ENCODE measurements at regions not wholly inside any gene's neighbourhood (a gene's known extent, or its start where the extent isn't known, plus 50 kb on each side); places are given as distances from the start of the nearest gene placed in this dataset.

DNA sequence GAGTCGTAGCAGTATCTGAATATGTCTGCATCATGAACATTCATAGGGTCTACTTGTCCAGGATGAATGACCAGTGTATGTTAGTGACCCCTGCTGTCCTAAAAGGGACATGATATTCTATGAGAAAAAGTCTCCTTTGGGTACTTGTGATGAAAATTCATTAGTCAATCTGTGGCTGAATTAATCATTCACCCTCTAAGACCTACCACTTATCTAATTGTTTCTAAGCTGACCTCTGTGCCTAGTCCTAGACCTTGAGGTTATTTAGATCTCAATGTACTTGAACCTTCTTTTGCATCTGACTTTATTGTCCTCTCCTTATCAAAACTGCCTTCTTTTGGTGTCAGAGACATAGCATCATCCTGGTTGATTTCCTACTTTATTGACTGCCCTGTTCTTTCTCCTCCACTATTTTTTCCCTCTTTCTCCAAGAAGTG, 799.3 kb downstream of the DIPK2A start:
- Histone ChIP-seq H3K36me3 (replicated peaks) (no peaks in the 10 kb centered on the region), H3K27ac (no peak overlapping the region), H3K27me3 (replicated peaks) (no peaks in the 10 kb centered on the region), H3K4me3 (ENCODE audit: low read depth, low read length) (no peak overlapping the region)
- DNase-seq = peak; percentile 49
- TF ChIP-seq, protein P1, sequence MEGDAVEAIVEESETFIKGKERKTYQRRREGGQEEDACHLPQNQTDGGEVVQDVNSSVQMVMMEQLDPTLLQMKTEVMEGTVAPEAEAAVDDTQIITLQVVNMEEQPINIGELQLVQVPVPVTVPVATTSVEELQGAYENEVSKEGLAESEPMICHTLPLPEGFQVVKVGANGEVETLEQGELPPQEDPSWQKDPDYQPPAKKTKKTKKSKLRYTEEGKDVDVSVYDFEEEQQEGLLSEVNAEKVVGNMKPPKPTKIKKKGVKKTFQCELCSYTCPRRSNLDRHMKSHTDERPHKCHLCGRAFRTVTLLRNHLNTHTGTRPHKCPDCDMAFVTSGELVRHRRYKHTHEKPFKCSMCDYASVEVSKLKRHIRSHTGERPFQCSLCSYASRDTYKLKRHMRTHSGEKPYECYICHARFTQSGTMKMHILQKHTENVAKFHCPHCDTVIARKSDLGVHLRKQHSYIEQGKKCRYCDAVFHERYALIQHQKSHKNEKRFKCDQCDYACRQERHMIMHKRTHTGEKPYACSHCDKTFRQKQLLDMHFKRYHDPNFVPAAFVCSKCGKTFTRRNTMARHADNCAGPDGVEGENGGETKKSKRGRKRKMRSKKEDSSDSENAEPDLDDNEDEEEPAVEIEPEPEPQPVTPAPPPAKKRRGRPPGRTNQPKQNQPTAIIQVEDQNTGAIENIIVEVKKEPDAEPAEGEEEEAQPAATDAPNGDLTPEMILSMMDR (IDR thresholded peaks at IDR 0.05; ENCODE audit: low read depth, low read length, missing control alignments) = peak; percentile 40
- in situ Hi-C loops (cut with HindIII; ENCODE audit: low pct_ligation_motif_present, low sequenced_read_pairs) = no loop called here

DNA sequence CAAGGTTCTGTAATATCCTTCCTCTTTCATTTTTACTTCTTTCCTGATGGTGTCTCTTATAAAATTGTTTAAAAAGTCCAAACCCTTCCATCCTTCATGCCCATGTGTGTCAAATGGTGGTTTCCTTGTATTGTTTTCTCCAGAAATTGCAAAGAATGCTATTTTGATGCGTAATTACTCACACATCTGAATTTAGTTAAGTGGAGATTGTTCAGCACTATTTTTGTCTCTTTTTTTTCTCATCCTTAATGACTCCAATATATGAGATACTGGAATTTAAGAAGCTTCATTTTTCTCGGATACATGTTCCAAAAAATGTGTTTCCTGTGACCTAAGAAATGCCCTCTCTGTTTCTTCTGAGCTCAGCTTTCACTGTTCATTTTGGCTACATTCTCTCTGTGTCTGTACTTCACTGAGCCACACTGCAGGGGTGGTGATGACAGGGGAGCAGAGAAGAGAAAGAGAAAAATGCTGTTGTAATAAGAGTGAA, 799.8 kb downstream of the DIPK2A start:
- Histone ChIP-seq H3K36me3 (replicated peaks) (no peaks in the 10 kb centered on the region), H3K27ac (no peak overlapping the region), H3K4me3 (ENCODE audit: low read depth, low read length) (no peak overlapping the region), H3K27me3 (replicated peaks) (no peaks in the 10 kb centered on the region)
- DNase-seq = peak; percentile 46
- in situ Hi-C loops (cut with HindIII; ENCODE audit: low pct_ligation_motif_present, low sequenced_read_pairs) = no loop called here
- TF ChIP-seq, protein P1 (IDR thresholded peaks at IDR 0.05; ENCODE audit: low read depth, low read length, missing control alignments) = no peak

DNA sequence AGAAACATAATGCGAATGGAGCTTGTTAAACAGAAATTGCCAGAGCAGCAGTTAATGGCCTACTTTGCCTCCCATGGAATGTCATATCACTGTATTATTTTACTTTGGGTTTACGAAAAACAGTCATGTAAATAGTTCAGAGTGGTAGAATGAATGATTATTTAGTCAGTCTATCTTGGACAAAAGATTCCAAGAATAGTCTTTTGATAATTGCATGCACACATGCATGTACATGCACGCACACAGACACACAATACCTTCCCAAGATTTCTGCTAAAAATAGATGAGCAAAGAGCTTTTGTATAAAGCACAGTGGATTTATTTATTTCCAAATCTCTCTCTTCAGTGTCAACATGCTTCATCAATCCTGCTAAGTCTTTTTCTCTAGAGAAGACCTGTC, 800.7 kb downstream of the DIPK2A start:
- TF ChIP-seq, protein P1 (IDR thresholded peaks at IDR 0.05; ENCODE audit: low read depth, low read length, missing control alignments) = no peak
- Histone ChIP-seq H3K36me3 (replicated peaks) (no peaks in the 10 kb centered on the region), H3K27ac (no peak overlapping the region), H3K27me3 (replicated peaks) (no peaks in the 10 kb centered on the region), H3K4me3 (ENCODE audit: low read depth, low read length) (no peak overlapping the region)
- no peak for DNase-seq
- in situ Hi-C loops (cut with HindIII; ENCODE audit: low pct_ligation_motif_present, low sequenced_read_pairs) = no loop called here

DNA sequence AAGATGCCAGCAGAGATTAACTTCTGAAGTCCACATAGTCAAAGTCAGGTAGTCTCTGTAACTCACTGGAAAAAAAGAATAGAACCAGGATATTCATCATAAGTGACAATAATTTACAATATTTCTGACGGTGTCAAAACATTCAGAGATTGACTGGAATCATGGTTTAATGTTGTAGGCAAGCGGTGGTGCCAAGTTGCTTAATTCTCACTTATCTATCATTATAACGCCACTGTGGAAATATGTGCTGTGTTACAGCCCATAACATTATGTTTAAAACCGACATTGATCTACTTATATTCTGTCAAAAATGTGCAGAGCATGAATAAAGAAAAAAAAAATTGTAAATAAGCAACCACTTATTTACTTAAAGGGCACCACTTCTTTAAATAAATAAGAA, 801.7 kb downstream of the DIPK2A start:
- no peak for DNase-seq
- Histone ChIP-seq H3K27me3 (replicated peaks) (no peaks in the 10 kb centered on the region), H3K27ac (no peak overlapping the region), H3K4me3 (ENCODE audit: low read depth, low read length) (no peak overlapping the region), H3K36me3 (replicated peaks) (no peaks in the 10 kb centered on the region)
- in situ Hi-C loops (cut with HindIII; ENCODE audit: low pct_ligation_motif_present, low sequenced_read_pairs) = no loop called here
- TF ChIP-seq, protein P1 (IDR thresholded peaks at IDR 0.05; ENCODE audit: low read depth, low read length, missing control alignments) = no peak

DNA sequence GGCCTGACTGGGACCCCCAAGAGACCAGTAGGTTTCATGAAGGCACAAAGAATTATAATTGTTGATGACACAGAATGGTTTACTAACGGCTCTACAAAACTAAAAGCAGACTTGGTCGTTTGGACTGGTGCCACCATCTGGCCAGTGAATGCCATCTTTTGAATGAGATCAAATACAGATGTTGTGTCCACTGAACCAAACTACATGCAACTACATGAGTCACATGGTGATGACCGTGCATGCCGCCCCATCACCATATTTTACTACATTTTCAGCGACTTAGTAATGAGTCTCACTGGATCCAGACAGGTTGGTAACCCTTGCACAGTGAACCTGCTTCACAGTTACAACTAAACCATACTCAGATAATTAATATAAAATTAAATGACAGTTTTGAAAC, 803.3 kb downstream of the DIPK2A start:
- TF ChIP-seq, protein P1 (IDR thresholded peaks at IDR 0.05; ENCODE audit: low read depth, low read length, missing control alignments) = no peak
- Histone ChIP-seq H3K36me3 (replicated peaks) (no peaks in the 10 kb centered on the region), H3K27ac (no peak overlapping the region), H3K27me3 (replicated peaks) (no peaks in the 10 kb centered on the region), H3K4me3 (ENCODE audit: low read depth, low read length) (no peak overlapping the region)
- DNase-seq = no peak
- in situ Hi-C loops (cut with HindIII; ENCODE audit: low pct_ligation_motif_present, low sequenced_read_pairs) = no loop called here

DNA sequence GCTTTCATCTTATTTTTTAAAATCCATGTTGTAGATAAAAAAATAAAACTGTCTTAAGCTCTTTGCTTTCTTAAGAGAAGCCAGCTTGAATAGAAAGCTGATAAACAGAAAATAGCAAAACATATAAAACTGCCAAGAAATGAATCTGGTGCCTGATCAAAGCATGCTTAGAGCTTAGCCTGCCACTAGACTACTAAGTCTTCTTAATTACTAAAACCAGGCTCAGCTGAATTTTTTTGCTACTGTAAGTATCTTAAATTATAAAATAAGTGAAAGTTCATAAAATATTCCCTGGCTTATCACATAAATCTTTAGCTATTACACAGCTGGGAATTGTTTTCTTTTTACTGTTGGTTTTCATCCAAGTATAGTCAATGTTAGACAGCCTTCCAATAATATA, 803.9 kb downstream of the DIPK2A start:
- H3K27me3 ChIP-seq (replicated peaks) = no peaks in the 10 kb centered on the region
- no peak for DNase-seq
- no peaks in the 10 kb centered on the region for H3K36me3 ChIP-seq (replicated peaks)
- in situ Hi-C loops (cut with HindIII; ENCODE audit: low pct_ligation_motif_present, low sequenced_read_pairs) = no loop called here
- TF ChIP-seq, protein P1 (IDR thresholded peaks at IDR 0.05; ENCODE audit: low read depth, low read length, missing control alignments) = no peak
- H3K4me3 ChIP-seq (ENCODE audit: low read depth, low read length) = no peak overlapping the region
- H3K27ac ChIP-seq = no peak overlapping the region
